Prostate gland (tissue), 2 donors: ENCODE measurements at regions not wholly inside any gene's neighbourhood (a gene's known extent, or its start where the extent isn't known, plus 50 kb on each side); places are given as distances from the start of the nearest gene placed in this dataset.

Experiments used
- DNase-seq: peaks from one replicate; pipeline ENCODE4 v3.0.0-alpha.2; 2019; ENCODE audit warnings: low spot score
- H3K27ac ChIP-seq, 2 donors: fragments of 200-600 bp; sonication (generic); 2 replicates each; pipeline ENCODE4 v1.5.1; 2017 to 2019
- H3K27me3 ChIP-seq: fragments of 200-600 bp; sonication (generic); replicated peaks from 2 replicates; pipeline ENCODE4 v1.5.1; 2019; ENCODE audit not compliant: insufficient read depth
- H3K36me3 ChIP-seq, 2 donors: fragments of 200-600 bp; sonication (generic); 1 replicate in 1 of 2; 2 replicates in 1 of 2; pipeline versions ENCODE4 v1.5.1 to v1.8.1; 2017 to 2019
- H3K4me1 ChIP-seq: fragments of 200-600 bp; sonication (generic); replicated peaks from 2 replicates; pipeline ENCODE4 v1.5.1; 2019
- H3K4me3 ChIP-seq, 2 donors: fragments of 200-600 bp; sonication (generic); 2 replicates each; pipeline ENCODE4 v1.5.1; 2017 to 2019
- H3K9me3 ChIP-seq: fragments of 200-600 bp; sonication (generic); 2 replicates; pipeline ENCODE4 v1.5.1; 2017
- POLR2A ChIP-seq: fragments of 450-650 bp; IDR thresholded peaks from one replicate; pipeline ENCODE4 v1.6.1; 2016; ENCODE audit warnings: antibody characterized with exemption, mild to moderate bottlenecking
- POLR2AphosphoS5 ChIP-seq: sonication (generic); formaldehyde crosslinking; IDR thresholded peaks from one replicate; pipeline ENCODE4 v1.6.1; 2017; ENCODE audit warnings: antibody characterized with exemption
- WGBS: methylation state at CpG from one replicate; pipeline ENCODE4 v1.1.5; 2018; 5-methylcytosine and 5-hydroxymethylcytosine counted together
- intact Hi-C: fragments of 100-400 bp; cut with DNase I; formaldehyde crosslinking; loops from one replicate; pipeline ENCODE4 v1.14.2; 2022
- TF ChIP-seq, protein P1 (sequence below), 4 experiments: fragments of 200-600 bp in 2 of 4; fragments of 450-650 bp in 2 of 4; sonication (generic) in 2 of 4; IDR thresholded peaks; 1 replicate in 3 of 4; 2 replicates in 1 of 4; pipeline ENCODE4 v1.5.1; 2016 to 2019; ENCODE audit warnings: antibody characterized with exemption in 4 of 4, mild to moderate bottlenecking in 2 of 4, moderate library complexity in 2 of 4

DNA sequence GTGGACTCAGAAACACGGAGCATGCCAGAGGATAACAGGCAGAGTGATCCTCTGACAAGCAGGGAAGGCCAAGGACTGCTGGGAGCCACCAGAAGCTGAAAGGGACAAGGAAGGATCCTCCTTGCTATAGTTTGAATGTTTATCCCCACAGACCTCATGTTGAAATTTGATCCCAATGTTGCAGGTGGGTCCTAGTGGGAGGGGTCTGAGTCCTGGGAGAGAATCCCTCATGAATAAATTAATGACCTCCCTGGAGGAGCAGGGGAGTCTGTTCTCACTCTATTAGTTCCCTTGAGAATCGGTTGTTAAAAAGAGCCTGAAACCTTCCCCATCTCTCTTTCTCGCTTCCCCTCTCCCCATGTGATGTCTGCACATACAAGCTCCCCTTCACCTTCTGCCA is 124.4 kb downstream of the FBXO15 start:
- TF ChIP-seq POLR2AphosphoS5 (no peak), POLR2A (no peak)
- TF ChIP-seq, protein P1, sequence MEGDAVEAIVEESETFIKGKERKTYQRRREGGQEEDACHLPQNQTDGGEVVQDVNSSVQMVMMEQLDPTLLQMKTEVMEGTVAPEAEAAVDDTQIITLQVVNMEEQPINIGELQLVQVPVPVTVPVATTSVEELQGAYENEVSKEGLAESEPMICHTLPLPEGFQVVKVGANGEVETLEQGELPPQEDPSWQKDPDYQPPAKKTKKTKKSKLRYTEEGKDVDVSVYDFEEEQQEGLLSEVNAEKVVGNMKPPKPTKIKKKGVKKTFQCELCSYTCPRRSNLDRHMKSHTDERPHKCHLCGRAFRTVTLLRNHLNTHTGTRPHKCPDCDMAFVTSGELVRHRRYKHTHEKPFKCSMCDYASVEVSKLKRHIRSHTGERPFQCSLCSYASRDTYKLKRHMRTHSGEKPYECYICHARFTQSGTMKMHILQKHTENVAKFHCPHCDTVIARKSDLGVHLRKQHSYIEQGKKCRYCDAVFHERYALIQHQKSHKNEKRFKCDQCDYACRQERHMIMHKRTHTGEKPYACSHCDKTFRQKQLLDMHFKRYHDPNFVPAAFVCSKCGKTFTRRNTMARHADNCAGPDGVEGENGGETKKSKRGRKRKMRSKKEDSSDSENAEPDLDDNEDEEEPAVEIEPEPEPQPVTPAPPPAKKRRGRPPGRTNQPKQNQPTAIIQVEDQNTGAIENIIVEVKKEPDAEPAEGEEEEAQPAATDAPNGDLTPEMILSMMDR (IDR thresholded peaks at IDR 0.05): no peak
- no peak for DNase-seq
- Histone ChIP-seq H3K9me3 (no peaks in the 10 kb centered on the region), H3K4me3 (no peak overlapping the region), H3K4me1 (no peaks in the 10 kb centered on the region), H3K27me3 (no peaks in the 10 kb centered on the region), H3K27ac (no peak overlapping the region), H3K36me3 (no peaks in the 10 kb centered on the region)
- 42% methylated on average over 3 of the region's 3 CpGs for WGBS
- intact Hi-C loops: no loop called here

DNA sequence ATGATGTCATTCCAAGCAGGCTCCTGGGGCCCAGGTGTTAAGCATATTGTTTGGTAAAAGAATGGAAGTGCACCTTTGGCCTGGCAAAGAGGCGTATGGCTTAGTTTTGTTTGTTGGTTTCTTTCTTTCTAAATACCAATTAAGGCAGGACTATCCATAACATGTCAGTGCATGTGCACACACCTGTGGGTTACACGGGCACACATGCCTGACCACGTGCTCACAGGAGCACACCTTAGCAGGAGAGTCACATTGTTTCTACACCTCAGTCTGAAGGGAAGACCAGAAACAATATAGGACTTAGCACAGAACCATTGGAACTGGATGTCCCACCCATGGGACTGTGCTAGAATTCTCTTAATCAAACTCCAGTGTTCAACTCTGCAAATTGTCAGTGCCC is 127.8 kb downstream of the FBXO15 start:
- Histone ChIP-seq H3K36me3 (no peaks in the 10 kb centered on the region), H3K4me1 (no peaks in the 10 kb centered on the region), H3K27me3 (no peaks in the 10 kb centered on the region), H3K27ac (no peak overlapping the region), H3K4me3 (no peak overlapping the region), H3K9me3 (no peaks in the 10 kb centered on the region)
- DNase-seq: no peak
- TF ChIP-seq POLR2AphosphoS5: no peak
- no peak for TF ChIP-seq POLR2A
- TF ChIP-seq, protein P1 (IDR thresholded peaks at IDR 0.05): no peak
- intact Hi-C loops: no loop called here
- 77% methylated on average over 3 of the region's 3 CpGs for WGBS

DNA sequence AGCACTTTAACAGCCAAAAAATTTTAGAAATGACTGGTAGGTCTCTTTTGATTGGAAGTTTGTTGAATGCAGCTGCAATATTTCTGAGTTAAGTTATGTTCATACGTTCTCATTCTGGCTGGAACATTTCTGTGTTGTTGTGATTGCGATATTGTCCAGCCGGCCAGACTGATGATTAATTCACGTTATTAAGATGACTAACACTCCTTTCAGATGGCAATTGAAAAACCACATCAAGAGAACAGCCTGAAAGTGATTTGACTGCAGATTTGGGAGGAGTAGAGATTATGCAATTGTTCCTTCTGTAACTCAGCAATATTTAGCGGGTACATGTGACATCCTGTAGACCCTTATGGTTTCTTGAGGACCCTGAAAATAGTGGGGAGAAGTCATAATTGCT is 133.7 kb downstream of the FBXO15 start:
- no peaks in the 10 kb centered on the region for H3K27me3 ChIP-seq
- TF ChIP-seq POLR2AphosphoS5 (no peak), POLR2A (no peak)
- TF ChIP-seq, protein P1 (IDR thresholded peaks at IDR 0.05): no peak
- no peaks in the 10 kb centered on the region for H3K4me1 ChIP-seq
- no peak overlapping the region for H3K27ac ChIP-seq
- no peaks in the 10 kb centered on the region for H3K9me3 ChIP-seq
- no peaks in the 10 kb centered on the region for H3K36me3 ChIP-seq
- WGBS: 39% methylated on average over 5 of the region's 5 CpGs
- intact Hi-C loops: no loop called here
- DNase-seq: no peak
- no peak overlapping the region for H3K4me3 ChIP-seq

DNA sequence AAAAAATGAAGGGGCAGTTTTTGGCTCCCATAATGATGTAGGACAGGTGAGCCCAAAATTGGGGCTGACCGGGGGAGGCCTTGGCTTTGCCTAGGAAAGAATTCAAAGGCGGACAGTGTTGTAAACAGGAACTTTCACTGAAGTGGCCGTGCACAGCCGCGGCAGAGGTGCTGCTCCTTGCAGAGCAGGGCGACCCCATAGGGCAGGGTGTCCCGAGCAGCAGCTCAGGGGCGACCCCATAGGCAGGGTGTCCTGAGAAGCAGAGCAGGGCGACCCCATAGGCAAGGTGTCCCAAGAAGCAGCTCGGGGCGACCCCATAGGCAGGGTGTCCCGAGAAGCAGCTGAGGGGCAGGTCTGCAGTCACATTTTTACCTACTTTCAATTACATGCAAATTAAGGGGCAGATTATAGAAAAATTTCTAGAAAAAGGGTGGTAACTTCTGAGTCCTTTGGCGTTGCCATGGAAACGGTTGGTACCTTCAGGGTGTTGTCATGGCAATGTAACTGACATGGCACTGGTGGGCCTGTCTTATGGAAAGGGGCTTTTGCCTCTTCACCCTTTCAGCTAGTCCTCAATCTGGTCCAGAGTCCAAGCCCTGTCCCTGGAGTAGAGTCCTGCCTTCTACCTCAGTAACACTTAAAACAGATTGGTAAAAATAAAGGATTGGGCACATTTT is 134.5 kb downstream of the FBXO15 start:
- Histone ChIP-seq H3K4me3 (no peak overlapping the region), H3K36me3 (no peaks in the 10 kb centered on the region), H3K27ac (no peak overlapping the region), H3K4me1 (no peaks in the 10 kb centered on the region), H3K9me3 (no peaks in the 10 kb centered on the region), H3K27me3 (no peaks in the 10 kb centered on the region)
- intact Hi-C loops: no loop called here
- WGBS: 91% methylated on average over 14 of the region's 14 CpGs
- TF ChIP-seq, protein P1 (IDR thresholded peaks at IDR 0.05): no peak
- TF ChIP-seq POLR2AphosphoS5: no peak
- no peak for TF ChIP-seq POLR2A
- DNase-seq: no peak

DNA sequence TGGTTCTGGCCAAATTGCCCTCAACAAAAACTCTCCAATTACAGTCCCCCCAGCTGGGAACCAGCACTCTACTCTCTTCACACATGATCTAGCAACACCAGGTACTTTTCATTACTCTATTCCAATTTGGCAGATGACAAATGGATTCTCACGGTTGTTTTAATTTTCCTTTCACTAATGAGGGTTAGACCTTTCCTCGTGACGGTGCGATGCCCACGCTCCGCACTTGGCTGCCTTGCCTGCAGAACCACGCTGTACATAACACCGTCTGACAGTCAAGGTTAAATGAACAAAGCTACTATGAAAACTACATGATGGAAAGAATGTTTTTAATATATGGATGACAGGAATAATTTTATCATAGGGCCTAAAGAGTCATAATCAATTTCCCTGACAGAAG is 141.5 kb downstream of the FBXO15 start:
- TF ChIP-seq POLR2AphosphoS5 (no peak), POLR2A (no peak)
- TF ChIP-seq, protein P1 (IDR thresholded peaks at IDR 0.05): no peak
- Histone ChIP-seq H3K27ac (no peak overlapping the region), H3K9me3 (no peaks in the 10 kb centered on the region), H3K36me3 (no peaks in the 10 kb centered on the region), H3K4me1 (no peaks in the 10 kb centered on the region), H3K4me3 (no peak overlapping the region), H3K27me3 (no peaks in the 10 kb centered on the region)
- no peak for DNase-seq
- intact Hi-C loops: no loop called here
- WGBS: 95% methylated on average over 8 of the region's 8 CpGs
